ENCODE measurements at regions not wholly inside any gene's neighbourhood (a gene's known extent, or its start where the extent isn't known, plus 50 kb on each side); places are given as distances from the start of the nearest gene placed in this dataset.

- TF ChIP-seq CTCF (IDR thresholded peaks at IDR 0.05; ENCODE audit: borderline replicate concordance, extremely low read depth, low read length, poor library complexity, severe bottlenecking) (no peak), EZH2 (IDR thresholded peaks at IDR 0.05; ENCODE audit: borderline replicate concordance, low read depth, low read length, severe bottlenecking) (no peak)
Observed at GRCh38 chr2:18834341-18834740, 245.0 kb upstream of the NT5C1B start.
